Esophagus (tissue), 2 donors: ENCODE measurements at regions not wholly inside any gene's neighbourhood (a gene's known extent, or its start where the extent isn't known, plus 50 kb on each side); places are given as distances from the start of the nearest gene placed in this dataset.
"Not testable (repeated sequence)": the region's sequence is repeated elsewhere in the genome, so short reads cannot be mapped to it uniquely, and the experiment has no call there.

Experiments used
- H3K27ac ChIP-seq, 2 donors: one replicate each; pipeline ENCODE4 v1.5.1; 2013; ENCODE audit warnings: low read depth in 2 of 2, mild to moderate bottlenecking in 2 of 2, inconsistent platforms in 1 of 2, low read length in 1 of 2, moderate library complexity in 1 of 2
- H3K27me3 ChIP-seq, 2 donors: one replicate each; pipeline ENCODE4 v1.6.1; 2013; ENCODE audit warnings: low read length in 2 of 2, control low read depth in 1 of 2, mild to moderate bottlenecking in 1 of 2; ENCODE audit not compliant: insufficient read depth in 2 of 2, control insufficient read depth in 1 of 2
- H3K36me3 ChIP-seq, 2 donors: one replicate each; pipeline ENCODE4 v1.6.1; 2013; ENCODE audit warnings: low read length in 1 of 2; ENCODE audit not compliant: control insufficient read depth in 2 of 2, insufficient read depth in 2 of 2
- H3K4me1 ChIP-seq, 2 donors: one replicate each; pipeline ENCODE4 v1.6.1; 2013; ENCODE audit warnings: low read length in 1 of 2; ENCODE audit not compliant: control insufficient read depth in 2 of 2, insufficient read depth in 2 of 2
- H3K4me3 ChIP-seq, 2 donors: one replicate each; pipeline ENCODE4 v1.5.1; 2013; ENCODE audit warnings: low read length in 2 of 2, mild to moderate bottlenecking in 2 of 2, low read depth in 1 of 2, moderate library complexity in 1 of 2
- H3K9me3 ChIP-seq, 2 donors: one replicate each; pipeline ENCODE4 v1.6.1; 2013; ENCODE audit warnings: mild to moderate bottlenecking in 2 of 2, low read depth in 1 of 2, low read length in 1 of 2, moderate library complexity in 1 of 2; ENCODE audit not compliant: control insufficient read depth in 2 of 2, insufficient read depth in 1 of 2
- WGBS, 2 donors: extraction: QIAGEN DNeasy Blood & Tissue Kit; methylation state at CpG; one replicate each; pipeline ENCODE4 v1.1.7; 2013; 5-methylcytosine and 5-hydroxymethylcytosine counted together
- donor health status: healthy with polysubstance abuse.
- donor health status: Bipolar disorder and iron deficiency.

DNA sequence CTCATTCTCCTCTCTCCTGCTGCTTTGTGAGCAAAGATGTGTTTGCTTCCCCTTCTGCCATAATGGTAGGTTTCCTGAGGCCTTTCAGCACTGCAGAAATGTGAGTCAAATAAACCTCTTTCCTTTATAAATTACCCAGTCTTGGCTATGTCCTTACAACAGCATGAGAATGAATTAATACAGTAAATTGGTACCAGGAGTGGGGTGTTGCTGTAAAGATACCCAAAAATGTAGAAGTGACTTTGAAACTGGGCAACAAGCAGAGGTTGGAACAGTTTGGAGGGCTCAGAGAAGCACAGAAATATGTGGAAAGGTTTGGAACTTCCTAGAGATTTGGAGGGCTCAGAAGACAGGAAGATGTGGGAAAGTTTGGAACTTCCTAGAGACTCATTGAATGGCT, 388.7 kb upstream of the GHITM start:
- Histone ChIP-seq H3K27ac (no peak overlapping the region), H3K9me3 (peaks cover 7% of the 10 kb centered on the region in 2 donors), H3K36me3 (no peaks in the 10 kb centered on the region), H3K4me3 (no peak overlapping the region), H3K4me1 (no peaks in the 10 kb centered on the region), H3K27me3 (no peaks in the 10 kb centered on the region)

DNA sequence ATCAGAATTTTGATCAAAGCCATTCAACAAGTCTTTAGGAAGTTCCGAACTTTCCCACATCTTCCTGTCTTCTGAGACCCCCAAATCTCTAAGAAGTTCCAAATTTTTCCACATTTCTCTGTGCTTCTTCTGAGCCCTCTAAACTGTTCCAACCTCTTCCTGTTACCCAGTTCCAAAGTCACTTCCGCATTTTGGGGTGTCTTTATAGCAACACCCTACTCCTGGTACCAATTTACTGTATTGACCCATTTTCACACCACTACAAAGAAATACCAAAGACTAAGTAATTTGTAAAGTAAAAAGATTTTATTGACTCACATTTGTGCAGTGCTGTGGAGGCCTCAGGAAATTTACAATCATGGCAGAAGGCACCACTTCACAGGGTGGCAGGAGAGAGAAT, 385.8 kb upstream of the GHITM start:
- H3K9me3 ChIP-seq, result peaks cover 7% of the 10 kb centered on the region in 2 donors
- no peak overlapping the region for H3K27ac ChIP-seq
- WGBS, 2 donors, result 88 to 93% methylated on average over 2 of the region's 2 CpGs

DNA sequence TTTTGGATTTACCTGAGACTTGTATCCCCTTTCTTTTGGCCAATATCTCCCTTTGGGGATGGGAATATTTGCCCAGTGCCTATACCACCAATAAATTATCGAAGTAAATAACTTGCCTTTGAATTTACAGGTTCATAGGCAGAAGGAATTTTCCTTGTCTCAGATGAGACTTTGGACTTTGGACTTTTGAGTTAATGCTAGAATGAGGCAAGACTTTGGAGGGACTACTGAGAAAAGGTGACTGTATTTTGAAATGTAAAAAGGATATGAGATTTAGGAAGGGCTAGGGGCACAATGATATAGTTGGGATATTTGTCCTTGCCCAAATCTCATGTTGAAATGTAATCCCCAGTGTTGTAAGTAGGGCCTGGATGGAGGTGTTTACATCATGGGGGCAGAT, 384.5 kb upstream of the GHITM start:
- Histone ChIP-seq H3K27ac (no peak overlapping the region), H3K4me1 (no peaks in the 10 kb centered on the region), H3K27me3 (no peaks in the 10 kb centered on the region), H3K4me3 (no peak overlapping the region), H3K36me3 (no peaks in the 10 kb centered on the region), H3K9me3 (peaks cover 7% of the 10 kb centered on the region in 2 donors)
- 47 to 63% methylated on average over 1 of the region's 1 CpG for WGBS, 2 donors

More for the DNA sequence above, 385.8 kb upstream of the GHITM start:
- no peak overlapping the region for H3K4me3 ChIP-seq
- H3K4me1 ChIP-seq, result no peaks in the 10 kb centered on the region
- H3K36me3 ChIP-seq, result no peaks in the 10 kb centered on the region
- H3K27me3 ChIP-seq, result no peaks in the 10 kb centered on the region

- Histone ChIP-seq H3K9me3 (no peaks in the 10 kb centered on the region), H3K4me3 (no peak overlapping the region), H3K27ac (no peak overlapping the region), H3K36me3 (no peaks in the 10 kb centered on the region), H3K4me1 (no peaks in the 10 kb centered on the region), H3K27me3 (no peaks in the 10 kb centered on the region)
- WGBS, 2 donors, result 52 to 59% methylated on average over 2 of the region's 2 CpGs
Measured at GRCh38 chr10:83760142-83760541, 379.2 kb upstream of the GHITM start.

DNA sequence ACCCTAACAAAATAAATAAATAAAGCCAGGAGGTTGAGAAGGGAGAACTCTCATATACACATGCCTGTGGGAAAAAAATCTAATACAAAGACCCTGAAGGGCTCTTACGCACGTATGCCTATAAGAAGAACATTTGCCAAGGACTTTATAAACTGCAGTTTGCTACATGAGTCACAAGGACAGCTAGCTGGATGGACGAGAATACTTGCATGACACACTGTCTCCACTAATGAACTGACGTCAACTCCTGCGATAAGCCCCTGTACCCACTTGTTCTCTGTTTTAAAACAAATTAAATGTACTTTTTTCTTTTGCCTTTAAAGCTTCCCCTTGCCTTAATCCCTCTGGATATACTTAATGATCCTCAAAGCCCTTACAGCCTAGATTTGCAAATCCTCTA, 374.6 kb upstream of the GHITM start:
- Histone ChIP-seq H3K27me3 (no peaks in the 10 kb centered on the region), H3K4me1 (no peaks in the 10 kb centered on the region), H3K36me3 (no peaks in the 10 kb centered on the region), H3K4me3 (no peak overlapping the region), H3K27ac (no peak overlapping the region), H3K9me3 (no peaks in the 10 kb centered on the region)
- WGBS, 2 donors, result 38 to 50% methylated on average over 5 of the region's 5 CpGs

GRCh38 chr10:83765731-83766130, 373.6 kb upstream of the GHITM start:
- Histone ChIP-seq H3K4me1 (no peaks in the 10 kb centered on the region), H3K9me3 (no peaks in the 10 kb centered on the region), H3K4me3 (no peak overlapping the region), H3K27ac (no peak overlapping the region), H3K27me3 (no peaks in the 10 kb centered on the region), H3K36me3 (no peaks in the 10 kb centered on the region)
- 65 to 68% methylated on average over 2 of the region's 2 CpGs for WGBS, 2 donors

DNA sequence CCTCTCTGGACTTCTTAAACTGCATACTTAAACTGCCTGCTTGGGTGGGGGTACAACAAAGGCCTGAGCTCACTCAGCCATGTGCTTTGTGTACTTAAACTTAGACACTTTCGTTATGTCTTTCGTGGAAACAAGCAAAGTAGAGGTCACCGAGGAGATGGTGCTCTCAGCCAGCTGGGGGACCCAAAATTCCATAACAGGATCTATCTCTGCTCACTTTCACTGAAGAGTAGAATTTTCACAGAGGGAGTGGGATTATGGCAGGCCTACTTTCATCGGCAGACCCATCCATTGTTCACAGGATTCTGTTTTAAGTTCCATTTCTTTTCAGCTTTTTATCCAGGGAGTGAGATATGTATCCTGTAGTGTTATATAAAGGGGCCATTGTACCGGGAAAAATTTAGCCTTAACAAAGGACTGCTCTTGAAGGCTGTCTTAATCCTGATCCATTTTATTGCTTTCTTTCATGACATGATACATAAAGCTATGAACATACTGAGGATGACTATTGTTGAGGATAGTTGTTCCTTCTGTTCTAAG, 370.0 kb upstream of the GHITM start:
- H3K27ac ChIP-seq, result no peak overlapping the region
- H3K4me3 ChIP-seq, result no peak overlapping the region
- peaks cover 3 to 4% of the 10 kb centered on the region in 2 donors for H3K9me3 ChIP-seq
- 43 to 45% methylated on average over 5 of the region's 5 CpGs for WGBS, 2 donors
- no peaks in the 10 kb centered on the region for H3K36me3 ChIP-seq
- H3K27me3 ChIP-seq, result no peaks in the 10 kb centered on the region
- no peaks in the 10 kb centered on the region for H3K4me1 ChIP-seq

DNA sequence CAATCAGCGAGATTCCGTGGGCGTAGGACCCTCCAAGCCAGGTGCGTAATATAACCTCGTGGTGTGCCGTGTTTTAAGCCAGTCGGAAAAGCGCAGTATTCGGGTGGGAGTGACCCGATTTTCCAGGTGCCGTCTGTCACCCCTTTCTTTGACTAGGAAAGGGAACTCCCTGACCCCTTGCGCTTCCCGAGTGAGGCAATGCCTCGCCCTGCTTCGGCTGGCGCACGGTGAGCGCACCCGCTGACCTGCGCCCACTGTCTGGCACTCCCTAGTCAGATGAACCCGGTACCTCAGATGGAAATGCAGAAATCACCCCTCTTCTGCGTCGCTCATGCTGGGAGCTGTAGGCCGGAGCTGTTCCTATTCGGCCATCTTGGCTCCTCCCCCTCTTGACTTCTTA, 352.6 kb upstream of the GHITM start:
- not testable (repeated sequence) for H3K4me1 ChIP-seq, H3K36me3 ChIP-seq, H3K27ac ChIP-seq, H3K4me3 ChIP-seq, H3K27me3 ChIP-seq
- WGBS, 2 donors, result 89 to 93% methylated on average over 24 to 25 of the region's 25 CpGs
- peaks cover 7 to 11% of the 10 kb centered on the region in 2 donors for H3K9me3 ChIP-seq

DNA sequence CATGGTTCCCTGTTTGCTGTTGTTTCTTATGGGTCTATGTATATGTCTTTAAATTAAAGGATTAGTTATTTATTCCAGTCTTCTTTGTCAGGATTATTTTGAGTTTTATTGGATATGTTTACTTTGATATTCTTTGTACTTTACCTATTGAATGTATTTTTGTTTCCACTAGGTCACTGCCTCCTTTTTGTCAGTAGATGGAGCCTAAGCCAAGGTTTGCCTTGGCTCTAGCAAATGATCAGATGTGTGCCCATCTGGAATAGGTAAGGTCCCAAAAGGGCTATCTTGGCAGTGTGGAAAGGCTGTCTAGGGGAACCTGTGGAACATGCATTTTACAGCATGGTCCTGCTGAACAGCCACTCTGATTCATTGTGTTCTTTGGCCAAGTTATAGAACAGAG, 337.3 kb upstream of the GHITM start:
- no peak overlapping the region for H3K27ac ChIP-seq
- no peaks in the 10 kb centered on the region for H3K27me3 ChIP-seq
- H3K4me3 ChIP-seq, result no peak overlapping the region
- H3K36me3 ChIP-seq, result no peaks in the 10 kb centered on the region
- H3K4me1 ChIP-seq, result no peaks in the 10 kb centered on the region
- no peaks in the 10 kb centered on the region for H3K9me3 ChIP-seq

- Histone ChIP-seq H3K27me3 (no peaks in the 10 kb centered on the region), H3K9me3 (no peaks in the 10 kb centered on the region), H3K27ac (no peak overlapping the region), H3K4me3 (no peak overlapping the region), H3K4me1 (no peaks in the 10 kb centered on the region), H3K36me3 (no peaks in the 10 kb centered on the region)
Measured at GRCh38 chr10:83806717-83807116, 332.6 kb upstream of the GHITM start.
